Loucy (cell line): ENCODE measurements at regions not wholly inside any gene's neighbourhood (a gene's known extent, or its start where the extent isn't known, plus 50 kb on each side); places are given as distances from the start of the nearest gene placed in this dataset.

Experiments
- H2AFZ ChIP-seq: fragments of 200-600 bp; sonication (generic); 2 replicates; pipeline ENCODE4 v1.6.0; 2016; ENCODE audit warnings: antibody characterized with exemption, mild to moderate bottlenecking, low read length, moderate library complexity
- H3F3A ChIP-seq: fragments of 200-600 bp; 2 replicates; pipeline ENCODE4 v1.6.0; 2016; ENCODE audit warnings: antibody characterized with exemption, low read depth, mild to moderate bottlenecking
- H3K27me3 ChIP-seq: fragments of 200-600 bp; sonication (generic); 2 replicates; pipeline ENCODE4 v1.6.1; 2014; ENCODE audit warnings: low read length, mild to moderate bottlenecking; ENCODE audit not compliant: insufficient read depth, poor library complexity, severe bottlenecking
- H3K36me3 ChIP-seq: fragments of 200-600 bp; sonication (generic); 2 replicates; pipeline ENCODE4 v1.6.1; 2016; ENCODE audit warnings: low read length; ENCODE audit not compliant: insufficient read depth
- H3K4me1 ChIP-seq: fragments of 200-600 bp; sonication (generic); 2 replicates; pipeline ENCODE4 v1.5.1; 2014; ENCODE audit warnings: low read length, mild to moderate bottlenecking; ENCODE audit not compliant: insufficient read depth, poor library complexity, severe bottlenecking
- H3K4me2 ChIP-seq: fragments of 200-600 bp; sonication (generic); 2 replicates; pipeline ENCODE4 v1.6.0; 2014; ENCODE audit warnings: antibody characterized with exemption, low read length, low read depth, mild to moderate bottlenecking; ENCODE audit not compliant: poor library complexity, severe bottlenecking
- H3K4me3 ChIP-seq: fragments of 200-600 bp; sonication (generic); 2 replicates; pipeline ENCODE4 v1.5.1; 2014; ENCODE audit warnings: low read length, mild to moderate bottlenecking, mixed read lengths; ENCODE audit not compliant: poor library complexity, severe bottlenecking
- H3K79me2 ChIP-seq: fragments of 200-600 bp; sonication (generic); 2 replicates; pipeline ENCODE4 v1.6.1; 2014; ENCODE audit warnings: low read length; ENCODE audit not compliant: insufficient read depth
- H3K9ac ChIP-seq: fragments of 200-600 bp; sonication (generic); 2 replicates; pipeline ENCODE4 v1.6.0; 2014; ENCODE audit warnings: mild to moderate bottlenecking, low read depth, low read length, moderate library complexity; ENCODE audit not compliant: poor library complexity, severe bottlenecking
- H3K9me2 ChIP-seq: fragments of 200-600 bp; sonication (generic); replicated peaks from 2 replicates; pipeline ENCODE4 v1.6.1; 2016; ENCODE audit warnings: low read depth, low read length, mixed read lengths
- H3K9me3 ChIP-seq: fragments of 200-600 bp; sonication (generic); 2 replicates; pipeline ENCODE4 v1.6.1; 2014; ENCODE audit warnings: mild to moderate bottlenecking, antibody characterized with exemption, low read length, low read depth; ENCODE audit not compliant: insufficient read depth
- H4K20me1 ChIP-seq: fragments of 200-600 bp; sonication (generic); 2 replicates; pipeline ENCODE4 v1.6.0; 2014; ENCODE audit warnings: antibody characterized with exemption, low read length, mild to moderate bottlenecking; ENCODE audit not compliant: insufficient read depth, poor library complexity, severe bottlenecking
- EZH2phosphoT487 ChIP-seq: fragments of 200-600 bp; IDR thresholded peaks from 2 replicates; pipeline ENCODE4 v1.6.1; 2018; ENCODE audit warnings: antibody characterized with exemption, mild to moderate bottlenecking, moderate library complexity, borderline replicate concordance
- TF ChIP-seq, protein P1 (sequence below): fragments of 200-600 bp; sonication (generic); conservative IDR thresholded peaks from 2 replicates; pipeline ENCODE4 v1.5.1; 2014; ENCODE audit warnings: mild to moderate bottlenecking, antibody characterized with exemption, low read length

- Histone ChIP-seq H3K27me3 (no peaks in the 10 kb centered on the region), H3F3A (no peaks in the 10 kb centered on the region), H3K36me3 (no peaks in the 10 kb centered on the region), H3K4me3 (no peak overlapping the region), H3K9me3 (no peaks in the 10 kb centered on the region), H3K79me2 (no peaks in the 10 kb centered on the region), H3K9ac (no peak overlapping the region), H3K9me2 (no peaks in the 10 kb centered on the region), H3K4me1 (no peaks in the 10 kb centered on the region), H3K4me2 (no peak overlapping the region), H4K20me1 (no peaks in the 10 kb centered on the region), H2AFZ (no peak overlapping the region)
- TF ChIP-seq, protein P1, sequence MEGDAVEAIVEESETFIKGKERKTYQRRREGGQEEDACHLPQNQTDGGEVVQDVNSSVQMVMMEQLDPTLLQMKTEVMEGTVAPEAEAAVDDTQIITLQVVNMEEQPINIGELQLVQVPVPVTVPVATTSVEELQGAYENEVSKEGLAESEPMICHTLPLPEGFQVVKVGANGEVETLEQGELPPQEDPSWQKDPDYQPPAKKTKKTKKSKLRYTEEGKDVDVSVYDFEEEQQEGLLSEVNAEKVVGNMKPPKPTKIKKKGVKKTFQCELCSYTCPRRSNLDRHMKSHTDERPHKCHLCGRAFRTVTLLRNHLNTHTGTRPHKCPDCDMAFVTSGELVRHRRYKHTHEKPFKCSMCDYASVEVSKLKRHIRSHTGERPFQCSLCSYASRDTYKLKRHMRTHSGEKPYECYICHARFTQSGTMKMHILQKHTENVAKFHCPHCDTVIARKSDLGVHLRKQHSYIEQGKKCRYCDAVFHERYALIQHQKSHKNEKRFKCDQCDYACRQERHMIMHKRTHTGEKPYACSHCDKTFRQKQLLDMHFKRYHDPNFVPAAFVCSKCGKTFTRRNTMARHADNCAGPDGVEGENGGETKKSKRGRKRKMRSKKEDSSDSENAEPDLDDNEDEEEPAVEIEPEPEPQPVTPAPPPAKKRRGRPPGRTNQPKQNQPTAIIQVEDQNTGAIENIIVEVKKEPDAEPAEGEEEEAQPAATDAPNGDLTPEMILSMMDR, result no peak
Observed at GRCh38 chr5:68450245-68450852, 234.8 kb downstream of the PIK3R1 start.

GRCh38 chr5:68452286-68452685, 236.7 kb downstream of the PIK3R1 start:
- Histone ChIP-seq H4K20me1 (no peaks in the 10 kb centered on the region), H3K4me2 (no peak overlapping the region), H3K4me1 (no peaks in the 10 kb centered on the region), H3K36me3 (no peaks in the 10 kb centered on the region), H3K9me2 (no peaks in the 10 kb centered on the region), H3K9ac (no peak overlapping the region), H3K79me2 (no peaks in the 10 kb centered on the region), H2AFZ (no peak overlapping the region), H3K9me3 (no peaks in the 10 kb centered on the region), H3F3A (no peaks in the 10 kb centered on the region), H3K27me3 (no peaks in the 10 kb centered on the region), H3K4me3 (no peak overlapping the region)
- no peak for TF ChIP-seq EZH2phosphoT487
- TF ChIP-seq, protein P1, result no peak

DNA sequence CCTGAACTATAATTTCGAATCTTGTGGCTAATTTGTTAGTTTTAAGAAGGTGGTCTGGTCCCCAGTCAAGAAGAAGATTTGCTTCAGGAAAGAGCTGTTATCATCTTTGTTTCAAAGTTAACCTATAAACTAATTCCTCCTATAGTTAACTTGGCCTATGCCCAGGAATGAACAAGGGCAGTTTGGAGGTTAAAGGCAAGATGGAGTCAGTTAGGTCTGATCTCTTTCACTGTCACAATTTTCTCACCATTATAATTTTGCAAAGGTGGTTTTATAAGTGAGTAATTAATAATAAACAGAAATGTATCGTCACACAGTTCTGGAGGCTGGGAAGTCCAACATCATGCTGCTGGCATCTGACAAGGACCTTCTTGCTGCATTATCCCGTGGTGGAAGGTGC, 238.6 kb downstream of the PIK3R1 start:
- Histone ChIP-seq H4K20me1 (no peaks in the 10 kb centered on the region), H3K27me3 (no peaks in the 10 kb centered on the region), H3K36me3 (no peaks in the 10 kb centered on the region), H2AFZ (no peak overlapping the region), H3K79me2 (no peaks in the 10 kb centered on the region), H3K9ac (no peak overlapping the region), H3F3A (no peaks in the 10 kb centered on the region), H3K4me2 (no peak overlapping the region), H3K9me3 (no peaks in the 10 kb centered on the region), H3K9me2 (no peaks in the 10 kb centered on the region), H3K4me1 (peaks cover 15% of the 10 kb centered on the region), H3K4me3 (no peak overlapping the region)
- no peak for TF ChIP-seq EZH2phosphoT487
- TF ChIP-seq, protein P1, result no peak
